Transverse colon (tissue), 4 donors: ENCODE measurements at regions not wholly inside any gene's neighbourhood (a gene's known extent, or its start where the extent isn't known, plus 50 kb on each side); places are given as distances from the start of the nearest gene placed in this dataset.

Experiments
- DNase-seq: peaks from one replicate; pipeline ENCODE4 v3.0.0-alpha.2; 2019
- H3K27ac ChIP-seq, 4 donors: fragments of 200-600 bp; sonication (generic); 2 replicates each; pipeline ENCODE4 v1.5.1; 2016 to 2018; ENCODE audit warnings: inconsistent platforms in 4 of 4
- H3K27me3 ChIP-seq: fragments of 200-600 bp; sonication (generic); 2 replicates; pipeline ENCODE4 v1.5.1; 2017; ENCODE audit warnings: inconsistent platforms
- H3K36me3 ChIP-seq, 4 donors: fragments of 200-600 bp; sonication (generic); 2 replicates each; pipeline ENCODE4 v1.5.1; 2017 to 2019; ENCODE audit warnings: inconsistent platforms in 4 of 4
- H3K4me1 ChIP-seq, 4 donors: fragments of 200-600 bp; sonication (generic); 2 replicates each; pipeline ENCODE4 v1.5.1; 2017 to 2020; ENCODE audit warnings: inconsistent platforms in 4 of 4
- H3K4me3 ChIP-seq, 4 donors: fragments of 200-600 bp; sonication (generic); 1 replicate in 1 of 4; 2 replicates in 3 of 4; pipeline versions ENCODE4 v1.5.1 to v1.6.1; 2017 to 2019; ENCODE audit warnings: inconsistent platforms in 4 of 4
- H3K9me3 ChIP-seq, 2 donors: fragments of 200-600 bp; sonication (generic); 2 replicates each; pipeline ENCODE4 v1.5.1; 2017 to 2019; ENCODE audit warnings: inconsistent platforms in 2 of 2
- CTCF ChIP-seq, 5 experiments: fragments of 200-600 bp in 3 of 5; fragments of 450-650 bp in 2 of 5; sonication (generic) in 3 of 5; IDR thresholded peaks; 1 replicate in 2 of 5; 2 replicates in 3 of 5; pipeline ENCODE4 v1.5.1; 2016 to 2017; ENCODE audit warnings: antibody characterized with exemption in 5 of 5, inconsistent platforms in 3 of 5, mild to moderate bottlenecking in 2 of 5, moderate library complexity in 1 of 5
- EP300 ChIP-seq: sonication (generic); formaldehyde crosslinking; IDR thresholded peaks from one replicate; pipeline ENCODE4 v1.6.1; 2017; ENCODE audit warnings: antibody characterized with exemption, low read depth
- POLR2A ChIP-seq: fragments of 450-650 bp; IDR thresholded peaks from one replicate; pipeline ENCODE4 v1.6.1; 2016; ENCODE audit warnings: antibody characterized with exemption, mild to moderate bottlenecking, moderate library complexity
- POLR2AphosphoS5 ChIP-seq, 3 donors: sonication (generic); formaldehyde crosslinking; IDR thresholded peaks; one replicate each; pipeline ENCODE4 v1.6.1; 2016; ENCODE audit warnings: antibody characterized with exemption in 3 of 3
- WGBS, 2 donors: methylation state at CpG; one replicate each; pipeline ENCODE4 v1.1.5; 2018; ENCODE audit warnings: low coverage in 1 of 2; 5-methylcytosine and 5-hydroxymethylcytosine counted together
- in situ Hi-C, 4 donors: fragments of 200-750 bp; cut with MboI; loops; one replicate each; pipeline versions ENCODE4 v1.15.0 to v1.15.1; 2017; ENCODE audit warnings: low sequenced_read_pairs in 3 of 4, low pct_ligation_motif_present in 1 of 4, low pct_unique_long_range_greater_than_20kb in 1 of 4
- intact Hi-C: fragments of 100-400 bp; cut with DNase I; formaldehyde crosslinking; loops from one replicate; pipeline ENCODE4 v1.15.1; 2023; ENCODE audit warnings: low total_unique reads

GRCh38 chr20:48526936-48527335 lies 300.9 kb downstream of the PREX1 start:
- in situ Hi-C loops (no loop called here), intact Hi-C loops (no loop called here)
- WGBS, 2 donors = 62 to 80% methylated on average over 2 to 9 of the region's 9 CpGs
- TF ChIP-seq CTCF (IDR thresholded peaks at IDR 0.05) (no peak), POLR2AphosphoS5 (IDR thresholded peaks at IDR 0.05) (no peak), EP300 (no peak), POLR2A (no peak)
- Histone ChIP-seq H3K9me3 (no peaks in the 10 kb centered on the region), H3K27ac (no peak overlapping the region), H3K27me3 (no peaks in the 10 kb centered on the region), H3K36me3 (no peaks in the 10 kb centered on the region), H3K4me1 (no peaks in the 10 kb centered on the region), H3K4me3 (no peak overlapping the region)
- no peak for DNase-seq

GRCh38 chr20:48525400-48525799 lies 302.4 kb downstream of the PREX1 start:
- Histone ChIP-seq H3K27me3 (no peaks in the 10 kb centered on the region), H3K4me3 (no peak overlapping the region), H3K9me3 (no peaks in the 10 kb centered on the region), H3K36me3 (no peaks in the 10 kb centered on the region), H3K4me1 (no peaks in the 10 kb centered on the region), H3K27ac (no peak overlapping the region)
- DNase-seq = no peak
- in situ Hi-C loops (no loop called here), intact Hi-C loops (no loop called here)
- WGBS, 2 donors = 82 to 100% methylated on average over 1 to 2 of the region's 2 CpGs
- TF ChIP-seq EP300 (no peak), CTCF (IDR thresholded peaks at IDR 0.05) (no peak)

GRCh38 chr20:48524582-48524981 lies 303.2 kb downstream of the PREX1 start:
- no peaks in the 10 kb centered on the region for H3K36me3 ChIP-seq
- 77% methylated on average over 5 of the region's 5 CpGs; no CpG with 5 or more reads in 1 of the 2 donors for whole genome bisulfite sequencing, 2 donors
- H3K9me3 ChIP-seq = no peaks in the 10 kb centered on the region
- no peak overlapping the region for H3K27ac ChIP-seq
- no peak for DNase-seq
- TF ChIP-seq CTCF (IDR thresholded peaks at IDR 0.05) (no peak), EP300 (no peak), POLR2A (no peak), POLR2AphosphoS5 (IDR thresholded peaks at IDR 0.05) (no peak)
- H3K4me3 ChIP-seq = no peak overlapping the region
- no peaks in the 10 kb centered on the region for H3K4me1 ChIP-seq
- intact Hi-C loops = no loop called here
- H3K27me3 ChIP-seq = no peaks in the 10 kb centered on the region
- in situ Hi-C loops = no loop called here

GRCh38 chr20:48523191-48523995 lies 304.4 kb downstream of the PREX1 start:
- H3K4me3 ChIP-seq = no peak overlapping the region
- H3K27ac ChIP-seq = no peak overlapping the region
- no peaks in the 10 kb centered on the region for H3K4me1 ChIP-seq
- WGBS, 2 donors = 75 to 100% methylated on average over 1 to 6 of the region's 6 CpGs
- DNase-seq = no peak
- TF ChIP-seq POLR2AphosphoS5 (IDR thresholded peaks at IDR 0.05) (no peak), CTCF (IDR thresholded peaks at IDR 0.05) (no peak)
- H3K9me3 ChIP-seq = no peaks in the 10 kb centered on the region
- intact Hi-C loops (no loop called here), in situ Hi-C loops (no loop called here)
- no peaks in the 10 kb centered on the region for H3K27me3 ChIP-seq
- H3K36me3 ChIP-seq = no peaks in the 10 kb centered on the region
